ENCODE measurements at regions not wholly inside any gene's neighbourhood (a gene's known extent, or its start where the extent isn't known, plus 50 kb on each side); places are given as distances from the start of the nearest gene placed in this dataset.

DNA sequence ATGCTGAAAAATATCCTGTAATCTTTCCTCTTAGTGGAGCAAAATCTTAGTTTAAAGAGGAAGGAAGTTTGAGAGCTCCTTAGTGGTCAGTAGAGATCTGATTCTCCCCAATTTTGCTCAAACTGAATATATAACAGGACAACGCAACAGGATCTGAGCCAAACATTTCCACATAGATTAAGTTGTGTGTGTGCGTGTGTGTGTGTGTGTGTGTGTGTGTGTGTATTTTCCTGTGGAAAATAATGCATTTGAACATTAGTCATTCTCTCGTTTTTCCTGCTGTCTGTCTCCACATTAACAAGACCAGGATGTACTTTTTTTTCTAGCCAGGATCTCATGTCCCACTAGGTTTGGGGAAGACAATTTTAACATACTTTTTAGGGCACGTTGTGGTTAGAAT, 312.1 kb upstream of the CDH18 start:
- Histone ChIP-seq H3K4me3 (ENCODE audit: control insufficient read depth in 2 of 3, extremely low read depth in 1 of 3, insufficient read depth in 2 of 3, low read depth in 1 of 3, low read length in 3 of 3) (no peak overlapping the region), H3K27ac (ENCODE audit: control insufficient read depth, insufficient read depth, low read length) (no peak overlapping the region), H3K9me1 (ENCODE audit: control insufficient read depth, extremely low read depth, insufficient read depth, low read length) (no peaks in the 10 kb centered on the region), H3K36me3 (ENCODE audit: control insufficient read depth in 2 of 2, extremely low read depth in 1 of 2, insufficient read depth in 2 of 2, low read length in 2 of 2) (no peaks in the 10 kb centered on the region), H3K27me3 (ENCODE audit: control insufficient read depth, extremely low read depth, insufficient read depth, low read length) (no peaks in the 10 kb centered on the region), H3K79me2 (ENCODE audit: control insufficient read depth, insufficient read depth, low read length) (no peaks in the 10 kb centered on the region), H2AFZ (ENCODE audit: control insufficient read depth, low read length) (no peak overlapping the region), H4K20me1 (ENCODE audit: control insufficient read depth, extremely low read depth, insufficient read depth, low read length) (no peaks in the 10 kb centered on the region), H3K4me2 (ENCODE audit: control insufficient read depth, extremely low read depth, insufficient read depth, low read depth, low read length) (no peak overlapping the region), H3K4me1 (ENCODE audit: control insufficient read depth, extremely low read depth, insufficient read depth, low read length) (no peaks in the 10 kb centered on the region), H3K9ac (ENCODE audit: control insufficient read depth, extremely low read depth, insufficient read depth, low read length) (no peak overlapping the region), H3K9me3 (ENCODE audit: control insufficient read depth, low read depth, low read length) (no peaks in the 10 kb centered on the region)
- TF ChIP-seq CTCF (optimal IDR thresholded peaks at IDR 0.05 in 1 of 3, IDR thresholded peaks at IDR 0.05 in 1 of 3, conservative IDR thresholded peaks at IDR 0.05 in 1 of 3; ENCODE audit: extremely low read depth in 1 of 3, insufficient read depth in 2 of 3, low read length in 3 of 3) (no peak), EZH2 (IDR thresholded peaks at IDR 0.05; ENCODE audit: low read length) (no peak)
- FAIRE-seq (no peak), DNase-seq (ENCODE audit: low read depth, low spot score) (no peak)
- dilution Hi-C loops (cut with MboI; ENCODE audit: extremely low pct_ligation_motif_present, low sequenced_read_pairs): no loop called here

DNA sequence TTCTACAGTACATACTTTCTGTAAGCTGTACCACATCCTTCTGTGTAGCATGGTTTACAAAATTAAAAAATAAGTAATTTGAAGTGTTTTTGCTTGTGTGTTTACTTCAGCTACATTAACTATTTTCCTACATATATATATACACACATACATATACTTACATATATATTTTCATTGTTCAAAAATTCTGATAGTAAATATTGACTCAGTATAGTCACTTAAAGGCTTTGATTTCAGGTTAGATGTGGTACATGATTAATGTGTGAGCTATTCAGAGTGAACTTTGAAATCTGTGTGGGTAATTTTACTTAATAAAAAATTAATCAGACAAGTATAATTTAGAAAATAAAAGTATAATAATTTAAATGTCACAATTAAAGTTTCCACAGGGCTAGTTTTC, 306.7 kb upstream of the CDH18 start:
- H2AFZ ChIP-seq (ENCODE audit: control insufficient read depth, low read length): no peak overlapping the region
- no peaks in the 10 kb centered on the region for H3K9me1 ChIP-seq (ENCODE audit: control insufficient read depth, extremely low read depth, insufficient read depth, low read length)
- no peak overlapping the region for H3K4me3 ChIP-seq (ENCODE audit: control insufficient read depth in 2 of 3, extremely low read depth in 1 of 3, insufficient read depth in 2 of 3, low read depth in 1 of 3, low read length in 3 of 3)
- FAIRE-seq: no peak
- H3K9me3 ChIP-seq (ENCODE audit: control insufficient read depth, low read depth, low read length): no peaks in the 10 kb centered on the region
- no peaks in the 10 kb centered on the region for H3K27me3 ChIP-seq (ENCODE audit: control insufficient read depth, extremely low read depth, insufficient read depth, low read length)
- H4K20me1 ChIP-seq (ENCODE audit: control insufficient read depth, extremely low read depth, insufficient read depth, low read length): no peaks in the 10 kb centered on the region
- H3K36me3 ChIP-seq (ENCODE audit: control insufficient read depth in 2 of 2, extremely low read depth in 1 of 2, insufficient read depth in 2 of 2, low read length in 2 of 2): no peaks in the 10 kb centered on the region
- dilution Hi-C loops (cut with MboI; ENCODE audit: extremely low pct_ligation_motif_present, low sequenced_read_pairs): no loop called here
- H3K27ac ChIP-seq (ENCODE audit: control insufficient read depth, insufficient read depth, low read length): no peak overlapping the region
- no peak overlapping the region for H3K9ac ChIP-seq (ENCODE audit: control insufficient read depth, extremely low read depth, insufficient read depth, low read length)
- no peaks in the 10 kb centered on the region for H3K79me2 ChIP-seq (ENCODE audit: control insufficient read depth, insufficient read depth, low read length)
- TF ChIP-seq EZH2 (IDR thresholded peaks at IDR 0.05; ENCODE audit: low read length): no peak
- TF ChIP-seq CTCF (optimal IDR thresholded peaks at IDR 0.05 in 1 of 3, IDR thresholded peaks at IDR 0.05 in 1 of 3, conservative IDR thresholded peaks at IDR 0.05 in 1 of 3; ENCODE audit: extremely low read depth in 1 of 3, insufficient read depth in 2 of 3, low read length in 3 of 3): no peak
- no peak overlapping the region for H3K4me2 ChIP-seq (ENCODE audit: control insufficient read depth, extremely low read depth, insufficient read depth, low read depth, low read length)
- DNase-seq (ENCODE audit: low read depth, low spot score): no peak
- H3K4me1 ChIP-seq (ENCODE audit: control insufficient read depth, extremely low read depth, insufficient read depth, low read length): no peaks in the 10 kb centered on the region
